ENCODE measurements at regions not wholly inside any gene's neighbourhood (a gene's known extent, or its start where the extent isn't known, plus 50 kb on each side); places are given as distances from the start of the nearest gene placed in this dataset.

DNA sequence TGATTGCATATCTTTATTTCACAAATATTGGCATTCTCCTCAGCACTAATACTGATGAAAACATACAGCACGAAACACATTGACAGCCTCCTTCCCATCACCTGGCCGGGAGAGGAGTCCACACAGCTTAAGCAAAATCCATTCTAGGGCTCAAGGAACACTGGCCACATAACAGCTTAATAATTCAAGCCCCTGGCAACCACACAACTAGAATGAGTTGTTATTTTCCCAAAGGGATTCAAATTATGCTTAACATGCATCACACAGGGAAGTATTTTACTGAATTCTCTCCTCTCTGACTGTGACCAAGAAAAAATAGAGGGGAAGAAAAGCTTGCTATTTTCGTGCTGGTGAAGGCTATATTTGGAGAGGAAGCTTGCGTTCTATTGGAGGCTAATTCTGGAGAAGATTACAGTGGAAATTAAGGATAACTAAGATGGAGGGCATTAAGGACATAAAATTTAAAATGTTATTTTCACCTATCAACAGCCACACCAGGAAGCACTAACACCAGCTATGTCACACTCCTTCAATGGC lies 198.5 kb downstream of the ADGRG6 start:
- Histone ChIP-seq H3K4me1 (ENCODE audit: control insufficient read depth in 1 of 2, insufficient read depth in 1 of 2, low read depth in 1 of 2, low read length in 1 of 2) (no peaks in the 10 kb centered on the region), H3K27ac (no peak overlapping the region), H3K27me3 (no peaks in the 10 kb centered on the region), H3K36me3 (no peaks in the 10 kb centered on the region), H3K4me3 (ENCODE audit: low read depth in 1 of 2, low read length in 1 of 2) (no peak overlapping the region), H3K9me3 (no peaks in the 10 kb centered on the region)
- TF ChIP-seq, protein P1, sequence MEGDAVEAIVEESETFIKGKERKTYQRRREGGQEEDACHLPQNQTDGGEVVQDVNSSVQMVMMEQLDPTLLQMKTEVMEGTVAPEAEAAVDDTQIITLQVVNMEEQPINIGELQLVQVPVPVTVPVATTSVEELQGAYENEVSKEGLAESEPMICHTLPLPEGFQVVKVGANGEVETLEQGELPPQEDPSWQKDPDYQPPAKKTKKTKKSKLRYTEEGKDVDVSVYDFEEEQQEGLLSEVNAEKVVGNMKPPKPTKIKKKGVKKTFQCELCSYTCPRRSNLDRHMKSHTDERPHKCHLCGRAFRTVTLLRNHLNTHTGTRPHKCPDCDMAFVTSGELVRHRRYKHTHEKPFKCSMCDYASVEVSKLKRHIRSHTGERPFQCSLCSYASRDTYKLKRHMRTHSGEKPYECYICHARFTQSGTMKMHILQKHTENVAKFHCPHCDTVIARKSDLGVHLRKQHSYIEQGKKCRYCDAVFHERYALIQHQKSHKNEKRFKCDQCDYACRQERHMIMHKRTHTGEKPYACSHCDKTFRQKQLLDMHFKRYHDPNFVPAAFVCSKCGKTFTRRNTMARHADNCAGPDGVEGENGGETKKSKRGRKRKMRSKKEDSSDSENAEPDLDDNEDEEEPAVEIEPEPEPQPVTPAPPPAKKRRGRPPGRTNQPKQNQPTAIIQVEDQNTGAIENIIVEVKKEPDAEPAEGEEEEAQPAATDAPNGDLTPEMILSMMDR (IDR thresholded peaks at IDR 0.05), result no peak

DNA sequence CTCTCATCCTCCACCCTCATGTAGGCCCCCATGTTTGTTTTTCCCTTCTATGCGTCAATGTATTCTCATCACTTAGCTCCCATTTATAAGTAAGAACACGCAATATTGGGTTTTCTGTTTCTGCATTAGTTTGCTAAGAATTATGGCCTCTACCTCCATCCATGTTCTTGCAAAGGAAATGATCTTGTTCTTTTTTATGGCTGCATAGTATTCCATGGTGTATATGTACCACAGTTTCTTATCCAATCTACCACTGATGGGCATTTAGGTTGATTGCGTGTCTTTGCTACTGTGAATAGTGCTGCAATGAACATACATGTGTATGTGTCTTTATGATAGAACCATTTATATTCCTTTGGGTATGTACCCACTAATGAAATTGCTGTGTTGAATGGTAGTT lies 200.0 kb downstream of the ADGRG6 start:
- TF ChIP-seq, protein P1 (IDR thresholded peaks at IDR 0.05), result no peak
- H3K4me1 ChIP-seq (ENCODE audit: control insufficient read depth in 1 of 2, insufficient read depth in 1 of 2, low read depth in 1 of 2, low read length in 1 of 2), result no peaks in the 10 kb centered on the region
- H3K9me3 ChIP-seq, result no peaks in the 10 kb centered on the region
- H3K4me3 ChIP-seq (ENCODE audit: low read depth in 1 of 2, low read length in 1 of 2), result no peak overlapping the region
- H3K27me3 ChIP-seq, result no peaks in the 10 kb centered on the region
- H3K27ac ChIP-seq, result no peak overlapping the region
- H3K36me3 ChIP-seq, result no peaks in the 10 kb centered on the region

DNA sequence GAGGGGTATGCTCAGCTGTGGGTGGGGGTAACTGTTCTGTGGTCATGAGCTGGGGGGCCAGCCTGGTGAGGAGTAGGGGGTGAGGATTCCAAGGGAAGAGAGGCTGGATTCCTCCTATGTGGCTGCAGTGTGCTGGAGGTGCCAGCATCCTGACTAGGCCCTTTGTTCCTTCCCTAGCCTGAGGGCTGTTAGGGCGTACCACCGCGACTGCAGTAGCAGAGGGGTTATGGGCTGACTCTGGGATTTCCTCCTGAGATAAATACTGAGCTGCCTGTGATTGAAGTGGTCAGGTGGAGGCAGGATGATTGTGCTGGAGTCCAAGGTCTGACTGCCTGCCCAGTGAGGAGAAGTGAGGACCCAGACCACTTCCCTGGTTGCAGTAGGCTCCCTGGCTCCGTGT lies 205.3 kb downstream of the ADGRG6 start:
- Histone ChIP-seq H3K36me3 (no peaks in the 10 kb centered on the region), H3K27ac (no peak overlapping the region), H3K4me3 (ENCODE audit: low read depth in 1 of 2, low read length in 1 of 2) (no peak overlapping the region), H3K9me3 (no peaks in the 10 kb centered on the region), H3K4me1 (ENCODE audit: control insufficient read depth in 1 of 2, insufficient read depth in 1 of 2, low read depth in 1 of 2, low read length in 1 of 2) (no peaks in the 10 kb centered on the region), H3K27me3 (no peaks in the 10 kb centered on the region)
- TF ChIP-seq, protein P1 (IDR thresholded peaks at IDR 0.05), result no peak

DNA sequence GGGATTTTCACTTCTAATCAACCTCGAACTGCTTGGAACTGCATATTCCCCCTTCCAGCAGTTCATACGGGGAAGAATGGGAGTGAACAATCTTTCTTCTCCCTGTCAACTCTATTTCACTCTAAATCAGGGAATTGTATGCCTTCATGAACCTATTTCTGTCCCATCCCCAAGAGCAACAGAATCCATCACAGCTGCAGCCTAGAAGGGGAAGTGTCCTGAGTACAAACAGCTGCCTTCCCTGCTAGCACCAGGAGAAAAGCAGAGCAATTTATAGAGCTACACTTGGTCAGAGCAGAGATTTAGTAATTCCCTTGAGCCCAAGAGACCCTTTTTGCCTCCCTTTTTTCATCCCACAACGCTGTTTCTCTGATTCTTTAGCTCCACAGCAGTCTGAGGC lies 208.4 kb downstream of the ADGRG6 start:
- Histone ChIP-seq H3K4me1 (ENCODE audit: control insufficient read depth in 1 of 2, insufficient read depth in 1 of 2, low read depth in 1 of 2, low read length in 1 of 2) (no peaks in the 10 kb centered on the region), H3K4me3 (ENCODE audit: low read depth in 1 of 2, low read length in 1 of 2) (no peak overlapping the region), H3K27ac (no peak overlapping the region), H3K27me3 (no peaks in the 10 kb centered on the region), H3K36me3 (no peaks in the 10 kb centered on the region), H3K9me3 (no peaks in the 10 kb centered on the region)
- TF ChIP-seq, protein P1 (IDR thresholded peaks at IDR 0.05), result no peak

DNA sequence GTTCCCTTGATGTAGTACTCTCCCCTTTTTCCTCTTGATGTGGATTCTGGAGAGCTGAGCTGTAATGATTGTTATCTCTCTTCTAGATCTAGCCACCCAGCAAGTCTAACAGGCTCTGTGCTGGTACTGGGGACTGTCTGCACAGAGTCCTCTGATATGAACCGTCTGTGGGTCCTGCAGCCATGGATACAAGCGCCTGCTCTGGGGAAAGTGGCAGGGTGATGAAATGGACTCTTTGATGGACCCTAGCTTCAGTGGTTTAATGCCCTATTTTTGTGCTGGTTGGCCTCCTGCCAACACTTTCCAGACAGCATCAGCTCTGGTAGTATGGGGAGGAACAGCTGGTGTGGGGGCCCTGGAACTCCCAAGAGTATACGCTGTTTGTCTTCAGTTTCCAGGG lies 216.3 kb downstream of the ADGRG6 start:
- Histone ChIP-seq H3K36me3 (no peaks in the 10 kb centered on the region), H3K27ac (no peak overlapping the region), H3K27me3 (no peaks in the 10 kb centered on the region), H3K4me1 (ENCODE audit: control insufficient read depth in 1 of 2, insufficient read depth in 1 of 2, low read depth in 1 of 2, low read length in 1 of 2) (no peaks in the 10 kb centered on the region), H3K9me3 (no peaks in the 10 kb centered on the region), H3K4me3 (ENCODE audit: low read depth in 1 of 2, low read length in 1 of 2) (no peak overlapping the region)
- TF ChIP-seq, protein P1 (IDR thresholded peaks at IDR 0.05), result no peak

DNA sequence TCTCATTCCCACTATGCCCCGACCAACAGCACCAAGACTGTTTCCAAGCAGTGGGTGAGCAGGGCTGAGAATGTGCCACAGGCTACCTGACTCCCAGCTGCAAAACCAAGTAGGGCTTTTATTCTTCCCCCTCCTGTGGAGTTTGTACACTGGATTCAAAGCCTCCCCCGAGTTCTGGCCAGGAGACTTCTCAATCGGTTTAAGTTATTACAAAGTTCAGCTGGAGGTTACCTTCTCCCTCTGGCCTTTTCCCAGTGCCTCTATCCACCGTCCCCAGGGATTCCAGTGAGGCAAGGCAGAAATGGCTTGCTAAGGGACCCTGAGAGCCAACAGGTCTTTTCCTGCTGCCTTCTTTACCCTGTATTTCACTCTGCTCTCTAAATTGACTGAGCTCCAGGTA lies 217.0 kb downstream of the ADGRG6 start:
- TF ChIP-seq, protein P1 (IDR thresholded peaks at IDR 0.05), result no peak

More for the DNA sequence above, 217.0 kb downstream of the ADGRG6 start:
- no peak overlapping the region for H3K4me3 ChIP-seq (ENCODE audit: low read depth in 1 of 2, low read length in 1 of 2)
- H3K9me3 ChIP-seq, result no peaks in the 10 kb centered on the region
- H3K4me1 ChIP-seq (ENCODE audit: control insufficient read depth in 1 of 2, insufficient read depth in 1 of 2, low read depth in 1 of 2, low read length in 1 of 2), result no peaks in the 10 kb centered on the region
- H3K27me3 ChIP-seq, result no peaks in the 10 kb centered on the region
- H3K36me3 ChIP-seq, result no peaks in the 10 kb centered on the region
- H3K27ac ChIP-seq, result no peak overlapping the region
